Astrocyte (in vitro differentiated cells and primary cell): ENCODE measurements at regions not wholly inside any gene's neighbourhood (a gene's known extent, or its start where the extent isn't known, plus 50 kb on each side); places are given as distances from the start of the nearest gene placed in this dataset.
"Not testable (repeated sequence)": the region's sequence is repeated elsewhere in the genome, so short reads cannot be mapped to it uniquely, and the experiment has no call there.

ENCODE experiments used
- DNase-seq: peaks from one replicate; pipeline ENCODE4 v3.0.0-alpha.2; 2010; ENCODE audit warnings: low read depth
- FAIRE-seq: peaks from 2 replicates; lab custom pipeline; 2011; peaks lifted over from hg19 to GRCh38; lab: Jason Lieb, UNC
- H2AFZ ChIP-seq: 2 replicates; pipeline ENCODE4 v1.6.0; 2012; ENCODE audit warnings: low read depth, low read length, inconsistent platforms
- H3K27ac ChIP-seq: 2 replicates; pipeline ENCODE4 v1.5.1; 2011; ENCODE audit warnings: low read depth, low read length, inconsistent platforms
- H3K27me3 ChIP-seq: 2 replicates; pipeline ENCODE4 v1.6.0; 2011; ENCODE audit warnings: low read length, inconsistent platforms; ENCODE audit not compliant: insufficient read depth
- H3K36me3 ChIP-seq: 2 replicates; pipeline ENCODE4 v1.5.1; 2011; ENCODE audit warnings: low read length, inconsistent platforms; ENCODE audit not compliant: insufficient read depth
- H3K4me1 ChIP-seq: 2 replicates; pipeline ENCODE4 v1.5.1; 2011; ENCODE audit warnings: low read length, inconsistent platforms; ENCODE audit not compliant: insufficient read depth
- H3K4me2 ChIP-seq: 2 replicates; pipeline ENCODE4 v1.6.0; 2012; ENCODE audit warnings: low read length, inconsistent platforms
- H3K4me3 ChIP-seq: 2 replicates; pipeline ENCODE4 v1.5.1; 2011; ENCODE audit warnings: low read depth, mild to moderate bottlenecking, low read length, inconsistent platforms; ENCODE audit not compliant: insufficient read depth
- H3K79me2 ChIP-seq: 2 replicates; pipeline ENCODE4 v1.6.0; 2012; ENCODE audit warnings: mild to moderate bottlenecking, low read length, inconsistent platforms; ENCODE audit not compliant: insufficient read depth
- H3K9ac ChIP-seq: 2 replicates; pipeline ENCODE4 v1.6.0; 2012; ENCODE audit warnings: mild to moderate bottlenecking, low read length, inconsistent platforms
- H3K9me3 ChIP-seq: 2 replicates; pipeline ENCODE4 v1.5.1; 2012; ENCODE audit warnings: low read depth, mild to moderate bottlenecking, low read length, inconsistent platforms; ENCODE audit not compliant: insufficient read depth
- H4K20me1 ChIP-seq: 2 replicates; pipeline ENCODE4 v1.6.0; 2012; ENCODE audit warnings: low read length, inconsistent platforms; ENCODE audit not compliant: insufficient read depth
- H3K27ac Mint-ChIP-seq: one replicate; pipeline ENCODE4 v1.8.0; 2021; ENCODE audit warnings: mild to moderate bottlenecking, mixed read lengths; ENCODE audit not compliant: unreplicated experiment
- H3K27me3 Mint-ChIP-seq: one replicate; pipeline ENCODE4 v1.8.0; 2021; ENCODE audit warnings: low read depth, mixed read lengths; ENCODE audit not compliant: unreplicated experiment
- H3K36me3 Mint-ChIP-seq: one replicate; pipeline ENCODE4 v1.8.0; 2021; ENCODE audit warnings: low read depth, mixed read lengths; ENCODE audit not compliant: unreplicated experiment
- H3K4me1 Mint-ChIP-seq: one replicate; pipeline ENCODE4 v1.8.0; 2021; ENCODE audit warnings: low read depth, mixed read lengths; ENCODE audit not compliant: unreplicated experiment
- H3K4me3 Mint-ChIP-seq: one replicate; pipeline ENCODE4 v1.8.0; 2021; ENCODE audit warnings: mild to moderate bottlenecking, moderate library complexity, mixed read lengths; ENCODE audit not compliant: unreplicated experiment
- H3K9me3 Mint-ChIP-seq: one replicate; pipeline ENCODE4 v1.8.0; 2021; ENCODE audit warnings: mild to moderate bottlenecking, mixed read lengths; ENCODE audit not compliant: unreplicated experiment
- CTCF ChIP-seq: IDR thresholded peaks from 2 replicates; pipeline ENCODE4 v1.5.1; 2011; ENCODE audit warnings: low read depth, mild to moderate bottlenecking, inconsistent platforms, low read length, moderate library complexity; ENCODE audit not compliant: insufficient read depth
- EZH2 ChIP-seq: IDR thresholded peaks from 2 replicates; pipeline ENCODE4 v1.6.1; 2012; ENCODE audit warnings: mild to moderate bottlenecking, low read length, inconsistent platforms; ENCODE audit not compliant: insufficient read depth

- H3K27me3 Mint-ChIP-seq, result peaks cover 39% of the 10 kb centered on the region
- H3K4me2 ChIP-seq, result no peak overlapping the region
- peaks cover 7% of the 10 kb centered on the region for H3K9me3 Mint-ChIP-seq
Observed at GRCh38 chr1:112143871-112144441, 154.5 kb upstream of the KCND3 start.

GRCh38 chr1:112144733-112145426, 155.4 kb upstream of the KCND3 start:
- Histone ChIP-seq H3K79me2 (no peaks in the 10 kb centered on the region), H3K9me3 (peaks cover 4% of the 10 kb centered on the region), H3K36me3 (no peaks in the 10 kb centered on the region), H3K9ac (no peak overlapping the region), H4K20me1 (no peaks in the 10 kb centered on the region), H3K4me2 (no peak overlapping the region), H3K4me1 (no peaks in the 10 kb centered on the region), H3K27me3 (no peaks in the 10 kb centered on the region), H3K4me3 (no peak overlapping the region), H3K27ac (no peak overlapping the region), H2AFZ (no peak overlapping the region)
- no peaks in the 10 kb centered on the region for H3K4me1 Mint-ChIP-seq
- H3K27ac Mint-ChIP-seq, result no peak overlapping the region
- H3K27me3 Mint-ChIP-seq, result peaks cover 32% of the 10 kb centered on the region
- H3K9me3 Mint-ChIP-seq, result peaks cover 8% of the 10 kb centered on the region
- H3K4me3 Mint-ChIP-seq, result no peak overlapping the region
- TF ChIP-seq CTCF, result no peak
- no peak for TF ChIP-seq EZH2
- H3K36me3 Mint-ChIP-seq, result no peaks in the 10 kb centered on the region
- no peak for FAIRE-seq
- no peak for DNase-seq

More at GRCh38 chr1:112143871-112144441, 154.5 kb upstream of the KCND3 start:
- FAIRE-seq (no peak), DNase-seq (no peak)
- Mint-ChIP-seq H3K4me1 (no peaks in the 10 kb centered on the region), H3K36me3 (no peaks in the 10 kb centered on the region), H3K27ac (no peak overlapping the region), H3K4me3 (no peak overlapping the region)
- Histone ChIP-seq H3K4me1 (no peaks in the 10 kb centered on the region), H3K9ac (no peak overlapping the region), H3K9me3 (no peaks in the 10 kb centered on the region), H3K27ac (no peak overlapping the region), H3K79me2 (no peaks in the 10 kb centered on the region), H3K4me3 (no peak overlapping the region), H3K27me3 (no peaks in the 10 kb centered on the region), H4K20me1 (no peaks in the 10 kb centered on the region), H3K36me3 (no peaks in the 10 kb centered on the region), H2AFZ (no peak overlapping the region)
- no peak for TF ChIP-seq CTCF

- Mint-ChIP-seq H3K9me3 (peaks cover 8% of the 10 kb centered on the region), H3K27me3 (peaks cover 29% of the 10 kb centered on the region), H3K4me1 (no peaks in the 10 kb centered on the region), H3K27ac (no peak overlapping the region), H3K4me3 (no peak overlapping the region), H3K36me3 (no peaks in the 10 kb centered on the region)
- Histone ChIP-seq H3K9me3 (peaks cover 7% of the 10 kb centered on the region), H3K36me3 (no peaks in the 10 kb centered on the region), H3K27me3 (no peaks in the 10 kb centered on the region), H3K27ac (no peak overlapping the region), H3K9ac (no peak overlapping the region), H4K20me1 (no peaks in the 10 kb centered on the region), H2AFZ (no peak overlapping the region), H3K4me2 (no peak overlapping the region), H3K4me1 (no peaks in the 10 kb centered on the region), H3K79me2 (no peaks in the 10 kb centered on the region), H3K4me3 (no peak overlapping the region)
- FAIRE-seq, result no peak
- no peak for TF ChIP-seq CTCF
- no peak for TF ChIP-seq EZH2
- no peak for DNase-seq
Observed at GRCh38 chr1:112146201-112146715, 156.8 kb upstream of the KCND3 start.

GRCh38 chr1:112160214-112160613, 170.7 kb upstream of the KCND3 start:
- FAIRE-seq, H4K20me1 ChIP-seq, H3K27ac ChIP-seq, H3K4me1 Mint-ChIP-seq, H3K4me2 ChIP-seq, H3K79me2 ChIP-seq, H3K9ac ChIP-seq, H2AFZ ChIP-seq, H3K9me3 Mint-ChIP-seq, DNase-seq, H3K27me3 ChIP-seq, H3K36me3 ChIP-seq, H3K4me3 Mint-ChIP-seq, H3K27ac Mint-ChIP-seq, H3K27me3 Mint-ChIP-seq, H3K4me1 ChIP-seq, H3K4me3 ChIP-seq, H3K36me3 Mint-ChIP-seq, H3K9me3 ChIP-seq: not testable (repeated sequence)
